Liver (tissue), 8 donors: ENCODE measurements at regions not wholly inside any gene's neighbourhood (a gene's known extent, or its start where the extent isn't known, plus 50 kb on each side); places are given as distances from the start of the nearest gene placed in this dataset.

Source experiments
- DNase-seq: peaks from one replicate; pipeline ENCODE4 v3.0.0-alpha.2; 2017; ENCODE audit warnings: low spot score
- H3K27ac ChIP-seq, 2 donors: one replicate each; pipeline ENCODE4 v1.7.0; 2013; ENCODE audit warnings: inconsistent platforms in 2 of 2, low read length in 2 of 2, control low read depth in 1 of 2, low read depth in 1 of 2, mild to moderate bottlenecking in 1 of 2
- H3K27me3 ChIP-seq, 4 donors: one replicate each; pipeline versions ENCODE4 v1.6.1 to v1.7.0; 2013; ENCODE audit warnings: low read length in 3 of 4, inconsistent platforms in 1 of 4, mild to moderate bottlenecking in 1 of 4, moderate library complexity in 1 of 4; ENCODE audit not compliant: control insufficient read depth in 4 of 4, insufficient read depth in 4 of 4
- H3K36me3 ChIP-seq, 4 donors: one replicate each; pipeline versions ENCODE4 v1.6.1 to v1.7.0; 2013; ENCODE audit warnings: low read length in 3 of 4, mild to moderate bottlenecking in 3 of 4, low read depth in 1 of 4, moderate library complexity in 1 of 4; ENCODE audit not compliant: control insufficient read depth in 4 of 4, insufficient read depth in 3 of 4
- H3K4me1 ChIP-seq, 4 donors: one replicate each; pipeline versions ENCODE4 v1.6.1 to v1.7.0; 2013; ENCODE audit warnings: low read length in 3 of 4, mild to moderate bottlenecking in 3 of 4, moderate library complexity in 1 of 4; ENCODE audit not compliant: control insufficient read depth in 4 of 4, insufficient read depth in 4 of 4
- H3K4me3 ChIP-seq, 3 donors: one replicate each; pipeline versions ENCODE4 v1.6.1 to v1.7.0; 2013; ENCODE audit warnings: low read length in 3 of 3, control low read depth in 1 of 3, low read depth in 1 of 3, mild to moderate bottlenecking in 1 of 3
- H3K9ac ChIP-seq, 2 donors: one replicate each; pipeline ENCODE4 v1.7.0; 2013; ENCODE audit warnings: low read length in 2 of 2, mild to moderate bottlenecking in 2 of 2, moderate library complexity in 2 of 2, control low read depth in 1 of 2, low read depth in 1 of 2
- H3K9me3 ChIP-seq, 4 donors: one replicate each; pipeline versions ENCODE4 v1.6.1 to v1.7.0; 2013; ENCODE audit warnings: low read length in 3 of 4; ENCODE audit not compliant: control insufficient read depth in 4 of 4
- ATF3 ChIP-seq: IDR thresholded peaks from 2 replicates; pipeline ENCODE4 v1.6.1; 2016; ENCODE audit warnings: antibody characterized with exemption
- CTCF ChIP-seq: fragments of 150-350 bp; IDR thresholded peaks from 2 replicates; pipeline ENCODE4 v1.5.1; 2017; ENCODE audit warnings: improper control_type of control experiment, low read depth, low read length; ENCODE audit not compliant: missing input control
- EGR1 ChIP-seq, 2 donors: IDR thresholded peaks; 2 replicates each; pipeline ENCODE4 v1.6.1; 2016 to 2018; ENCODE audit warnings: antibody characterized with exemption in 2 of 2, low read depth in 2 of 2
- FOXA1 ChIP-seq: IDR thresholded peaks from 2 replicates; pipeline ENCODE4 v1.6.1; 2016; ENCODE audit warnings: antibody characterized with exemption
- FOXA2 ChIP-seq: IDR thresholded peaks from 2 replicates; pipeline ENCODE4 v1.6.1; 2016; ENCODE audit warnings: antibody characterized with exemption
- GABPA ChIP-seq, 2 donors: IDR thresholded peaks in 1 of 2; conservative IDR thresholded peaks in 1 of 2; 2 replicates each; pipeline ENCODE4 v1.6.1; 2016; ENCODE audit warnings: antibody characterized with exemption in 2 of 2, mild to moderate bottlenecking in 1 of 2, moderate library complexity in 1 of 2
- HNF4A ChIP-seq, 2 donors: conservative IDR thresholded peaks; 2 replicates each; pipeline ENCODE4 v1.6.1; 2016; ENCODE audit warnings: antibody characterized with exemption in 2 of 2, mild to moderate bottlenecking in 2 of 2
- HNF4G ChIP-seq: IDR thresholded peaks from 2 replicates; pipeline ENCODE4 v1.6.1; 2016; ENCODE audit warnings: antibody characterized with exemption
- JUND ChIP-seq, 2 donors: IDR thresholded peaks; 2 replicates each; pipeline ENCODE4 v1.6.1; 2016; ENCODE audit warnings: antibody characterized with exemption in 2 of 2
- MAX ChIP-seq: IDR thresholded peaks from 2 replicates; pipeline ENCODE4 v1.6.1; 2016; ENCODE audit warnings: antibody characterized with exemption
- NR2F2 ChIP-seq: IDR thresholded peaks from 2 replicates; pipeline ENCODE4 v1.6.1; 2016; ENCODE audit warnings: antibody characterized with exemption
- RAD21 ChIP-seq, 2 donors: IDR thresholded peaks; 2 replicates each; pipeline ENCODE4 v1.6.1; 2016; ENCODE audit warnings: antibody characterized with exemption in 2 of 2, mild to moderate bottlenecking in 2 of 2
- RXRA ChIP-seq, 2 donors: IDR thresholded peaks; 2 replicates each; pipeline ENCODE4 v1.6.1; 2017 to 2018; ENCODE audit warnings: antibody characterized with exemption in 2 of 2, mild to moderate bottlenecking in 1 of 2
- SP1 ChIP-seq: IDR thresholded peaks from 2 replicates; pipeline ENCODE4 v1.6.1; 2018; ENCODE audit warnings: antibody characterized with exemption, mild to moderate bottlenecking
- TAF1 ChIP-seq: conservative IDR thresholded peaks from 2 replicates; pipeline ENCODE4 v1.6.1; 2016; ENCODE audit warnings: antibody characterized with exemption, mild to moderate bottlenecking
- YY1 ChIP-seq: IDR thresholded peaks from 2 replicates; pipeline ENCODE4 v1.6.1; 2016; ENCODE audit warnings: antibody characterized with exemption, mild to moderate bottlenecking
- ZBTB33 ChIP-seq: IDR thresholded peaks from 2 replicates; pipeline ENCODE4 v1.6.1; 2016; ENCODE audit warnings: antibody characterized with exemption
- WGBS: extraction: QIAGEN DNeasy Blood & Tissue Kit; methylation state at CpG from one replicate; pipeline ENCODE4 v1.1.7; 2013; 5-methylcytosine and 5-hydroxymethylcytosine counted together
- donor health status: healthy.
- donor health status: healthy.
- donor health status: healthy.
- donor health status: healthy.
- donor health status: healthy.

- WGBS, result 78% methylated on average over 4 of the region's 4 CpGs
- H3K9ac ChIP-seq, result no peak overlapping the region
Observed at GRCh38 chr14:98622208-98623051, 649.6 kb downstream of the BCL11B start.

GRCh38 chr14:98623788-98624415, 648.1 kb downstream of the BCL11B start:
- no peak overlapping the region for H3K27ac ChIP-seq
- TF ChIP-seq HNF4G (no peak), GABPA (IDR thresholded peaks at IDR 0.05 in 1 of 2, conservative IDR thresholded peaks at IDR 0.05 in 1 of 2) (no peak)
- 90% methylated on average over 14 of the region's 14 CpGs for WGBS

More at GRCh38 chr14:98622208-98623051, 649.6 kb downstream of the BCL11B start:
- TF ChIP-seq SP1 (no peak), NR2F2 (no peak), GABPA (IDR thresholded peaks at IDR 0.05 in 1 of 2, conservative IDR thresholded peaks at IDR 0.05 in 1 of 2) (no peak), MAX (no peak), JUND (IDR thresholded peaks at IDR 0.05) (no peak), ZBTB33 (no peak)
- H3K4me3 ChIP-seq, result no peak overlapping the region
- H3K27ac ChIP-seq, result no peak overlapping the region
- H3K9me3 ChIP-seq, result peaks cover 0 to 4% (median 1%) of the 10 kb centered on the region in 4 donors
- no peaks in the 10 kb centered on the region for H3K36me3 ChIP-seq
- no peak for DNase-seq
- H3K4me1 ChIP-seq, result no peaks in the 10 kb centered on the region
- H3K27me3 ChIP-seq, result no peaks in the 10 kb centered on the region

GRCh38 chr14:98633380-98633779, 638.6 kb downstream of the BCL11B start:
- H3K9ac ChIP-seq, result no peak overlapping the region
- DNase-seq, result no peak
- no peaks in the 10 kb centered on the region for H3K4me1 ChIP-seq
- H3K4me3 ChIP-seq, result no peak overlapping the region
- no peaks in the 10 kb centered on the region for H3K36me3 ChIP-seq
- H3K9me3 ChIP-seq, result no peaks in the 10 kb centered on the region
- H3K27ac ChIP-seq, result no peak overlapping the region
- WGBS, result 68% methylated on average over 5 of the region's 5 CpGs
- H3K27me3 ChIP-seq, result no peaks in the 10 kb centered on the region
- TF ChIP-seq FOXA1 (no peak), RAD21 (IDR thresholded peaks at IDR 0.05) (no peak), NR2F2 (no peak), ATF3 (no peak), FOXA2 (no peak), RXRA (IDR thresholded peaks at IDR 0.05) (no peak), EGR1 (IDR thresholded peaks at IDR 0.05; ENCODE audit: low read depth in 2 of 2) (no peak), TAF1 (no peak), CTCF (no peak), HNF4G (no peak), YY1 (no peak), HNF4A (conservative IDR thresholded peaks at IDR 0.05) (no peak), ZBTB33 (no peak)

More at GRCh38 chr14:98623788-98624415, 648.1 kb downstream of the BCL11B start:
- Histone ChIP-seq H3K36me3 (no peaks in the 10 kb centered on the region), H3K4me1 (no peaks in the 10 kb centered on the region), H3K9me3 (peaks cover 0 to 4% (median 2%) of the 10 kb centered on the region in 4 donors), H3K4me3 (no peak overlapping the region), H3K9ac (no peak overlapping the region), H3K27me3 (no peaks in the 10 kb centered on the region)
- no peak for DNase-seq
